GM12878 (cell line): ENCODE measurements at regions not wholly inside any gene's neighbourhood (a gene's known extent, or its start where the extent isn't known, plus 50 kb on each side); places are given as distances from the start of the nearest gene placed in this dataset.

Experiments
- ATAC-seq: fragments of 200-7000 bp; cut with Tn5 transposase; 3 replicates; pipeline ENCODE4 v1.9.1; 2020; ENCODE audit warnings: mild to moderate bottlenecking, moderate library complexity
- BruUV-seq: library from RNA; stranded (reverse); fragments of 400-500 nt; replicated peaks from 2 replicates; lab custom pipeline; 2021; lab: Mats Ljungman, UMichigan
- CTCF ChIA-PET: fragments of 300-600 bp; sonication (Branson Sonifier 250); formaldehyde crosslinking; extraction: SDS; loops from one replicate; lab custom pipeline; 2021; ENCODE audit warnings: inconsistent platforms; lab: Yijun Ruan, JAX
- POLR2A ChIA-PET: fragments of 350-600 bp; formaldehyde crosslinking; extraction: SDS; loops from one replicate; lab custom pipeline; 2021; ENCODE audit warnings: inconsistent platforms; lab: Charles Lee
- RAD21 ChIA-PET: fragments of 300-600 bp; sonication (Branson Sonifier 250); formaldehyde crosslinking; loops from one replicate; lab custom pipeline; 2023; ENCODE audit warnings: antibody characterized with exemption; ENCODE audit not compliant: unreplicated experiment; lab: Charles Lee
- SMC1A ChIA-PET: fragments of 300-600 bp; sonication (Branson Sonifier 250); formaldehyde crosslinking; loops from one replicate; lab custom pipeline; 2023; ENCODE audit not compliant: unreplicated experiment, uncharacterized antibody; lab: Charles Lee
- DNase-seq: peaks from one replicate; pipeline ENCODE4 v3.0.0-alpha.2; 2011; ENCODE audit warnings: low read depth, low spot score
- FAIRE-seq: peaks from 3 replicates; lab custom pipeline; 2011; peaks lifted over from hg19 to GRCh38; lab: Jason Lieb, UNC
- H2AFZ ChIP-seq: 2 replicates; pipeline ENCODE4 v1.6.0; 2011; ENCODE audit warnings: low read depth, low read length, control low read depth; ENCODE audit not compliant: control insufficient read depth
- H3K27ac ChIP-seq: 2 replicates; pipeline ENCODE4 v1.5.1; 2011; ENCODE audit warnings: control low read depth; ENCODE audit not compliant: control insufficient read depth, insufficient read depth
- H3K27me3 ChIP-seq, 2 experiments: replicated peaks in 1 of 2; 2 replicates each; pipeline versions ENCODE4 v1.6.0 to v1.6.1; 2011; ENCODE audit warnings: low read length in 1 of 2; ENCODE audit not compliant: control insufficient read depth in 2 of 2, insufficient read depth in 2 of 2
- H3K36me3 ChIP-seq, 2 experiments: 2 replicates each; pipeline ENCODE4 v1.5.1; 2011; ENCODE audit warnings: low read length in 1 of 2; ENCODE audit not compliant: control insufficient read depth in 2 of 2, insufficient read depth in 2 of 2
- H3K4me1 ChIP-seq: 2 replicates; pipeline ENCODE4 v1.6.1; 2011; ENCODE audit warnings: mild to moderate bottlenecking, low read length, moderate library complexity, mixed read lengths; ENCODE audit not compliant: control insufficient read depth, insufficient read depth
- H3K4me2 ChIP-seq: 2 replicates; pipeline ENCODE4 v1.6.0; 2011; ENCODE audit warnings: control low read depth; ENCODE audit not compliant: control insufficient read depth, insufficient read depth
- H3K4me3 ChIP-seq: fragments of 200-600 bp; sonication (generic); 2 replicates; pipeline ENCODE4 v1.5.1; 2016
- H3K79me2 ChIP-seq: 2 replicates; pipeline ENCODE4 v1.6.0; 2011; ENCODE audit warnings: low read length; ENCODE audit not compliant: control insufficient read depth, insufficient read depth
- H3K9ac ChIP-seq: 2 replicates; pipeline ENCODE4 v1.8.0; 2011; ENCODE audit warnings: low read length, control low read depth, mixed read lengths; ENCODE audit not compliant: control insufficient read depth, insufficient read depth
- H3K9me3 ChIP-seq: replicated peaks from 3 replicates; pipeline ENCODE4 v1.5.1; 2011; ENCODE audit warnings: mild to moderate bottlenecking, low read length; ENCODE audit not compliant: control insufficient read depth, insufficient read depth
- H4K20me1 ChIP-seq: 2 replicates; pipeline ENCODE4 v1.6.0; 2011; ENCODE audit not compliant: control insufficient read depth, insufficient read depth
- ATF3 ChIP-seq: IDR thresholded peaks from 2 replicates; pipeline ENCODE4 v1.6.1; 2011; ENCODE audit warnings: low read depth, mild to moderate bottlenecking, low read length, moderate library complexity, borderline replicate concordance; ENCODE audit errors: extremely low read depth
- E2F8 ChIP-seq: fragments of 450-650 bp; IDR thresholded peaks from 2 replicates; pipeline ENCODE4 v1.6.1; 2018; ENCODE audit warnings: mild to moderate bottlenecking, low read depth, moderate library complexity; ENCODE audit not compliant: partially characterized antibody
- ELK1 ChIP-seq: IDR thresholded peaks from 2 replicates; pipeline ENCODE4 v1.6.1; 2012; ENCODE audit warnings: low read depth, low read length, improper control_type of control experiment
- HDAC2 ChIP-seq: fragments of 200-600 bp; sonication (generic); IDR thresholded peaks from 2 replicates; pipeline ENCODE4 v1.6.1; 2017
- HSF1 ChIP-seq: fragments of 150-350 bp; IDR thresholded peaks from 2 replicates; pipeline ENCODE4 v1.6.1; 2014; ENCODE audit warnings: mild to moderate bottlenecking, low read depth, low read length
- MEF2A ChIP-seq: IDR thresholded peaks from 2 replicates; pipeline ENCODE4 v1.6.1; 2011; ENCODE audit warnings: low read depth, mild to moderate bottlenecking, low read length, moderate library complexity; ENCODE audit not compliant: insufficient read depth
- MTA2 ChIP-seq: fragments of 450-650 bp; IDR thresholded peaks from 2 replicates; pipeline ENCODE4 v1.6.1; 2016; ENCODE audit warnings: low read depth, mild to moderate bottlenecking, moderate library complexity
- SUZ12 ChIP-seq: fragments of 200-600 bp; sonication (generic); IDR thresholded peaks from one replicate; pipeline ENCODE4 v1.6.1; 2018; ENCODE audit warnings: antibody characterized with exemption, mild to moderate bottlenecking; ENCODE audit not compliant: unreplicated experiment
- ZNF687 ChIP-seq: fragments of 450-650 bp; IDR thresholded peaks from 2 replicates; pipeline ENCODE4 v1.6.1; 2017; ENCODE audit warnings: mild to moderate bottlenecking, moderate library complexity
- whole genome bisulfite sequencing: methylation state at CpG from one replicate; pipeline ENCODE4 v1.1.6; 2016; ENCODE audit warnings: low lambda C conversion rate; ENCODE audit not compliant: insufficient replicate concordance, insufficient coverage; ENCODE audit errors: missing lambda C conversion rate; 5-methylcytosine and 5-hydroxymethylcytosine counted together
- in situ Hi-C: fragments of 300-500 bp; cut with MboI; formaldehyde crosslinking; loops from 9 replicates; pipeline ENCODE4 v1.14.3; 2018; ENCODE audit warnings: mixed read lengths
- intact Hi-C: fragments of 100-400 bp; cut with micrococcal nuclease; formaldehyde crosslinking; loops from one replicate; pipeline ENCODE4 v1.14.2; 2022; ENCODE audit not compliant: unreplicated experiment

GRCh38 chr2:16375351-16375750 is 290.3 kb downstream of the CYRIA start (continued):
- TF ChIP-seq ZNF687, result no peak
- TF ChIP-seq ATF3, result no peak

GRCh38 chr2:16374671-16375070 is 291.0 kb downstream of the CYRIA start:
- CTCF ChIA-PET, result interaction anchor here (1.3 kb wide), 1 partner anchor 12 kb away, joined by 4 read pairs; no protein-coding TSS in a partner anchor
- no peak overlapping the region for H3K27ac ChIP-seq
- no TSS peak for BruUV-seq
- 21% methylated on average over 6 of the region's 6 CpGs for WGBS
- H3K9me3 ChIP-seq, result no peaks in the 10 kb centered on the region
- H3K9ac ChIP-seq, result no peak overlapping the region
- H3K27me3 ChIP-seq, result no peaks in the 10 kb centered on the region
- FAIRE-seq (no peak), ATAC-seq (no peak), DNase-seq (no peak)
- RAD21 ChIA-PET, result no interaction called here
- intact Hi-C loops (no loop called here), in situ Hi-C loops (no loop called here)
- no peaks in the 10 kb centered on the region for H3K36me3 ChIP-seq
- H4K20me1 ChIP-seq, result no peaks in the 10 kb centered on the region
- no peaks in the 10 kb centered on the region for H3K79me2 ChIP-seq
- SMC1A ChIA-PET, result no interaction called here
- no peak overlapping the region for H3K4me2 ChIP-seq
- no peaks in the 10 kb centered on the region for H3K4me1 ChIP-seq
- POLR2A ChIA-PET, result no interaction called here
- H3K4me3 ChIP-seq, result no peak overlapping the region
- no peak overlapping the region for H2AFZ ChIP-seq
- TF ChIP-seq MTA2, result no peak
- no peak for TF ChIP-seq SUZ12
- no peak for TF ChIP-seq HDAC2
- no peak for TF ChIP-seq HSF1
- TF ChIP-seq E2F8, result no peak
- TF ChIP-seq MEF2A, result no peak
- TF ChIP-seq ELK1, result no peak
